WTC11 (cell line): ENCODE measurements at regions not wholly inside any gene's neighbourhood (a gene's known extent, or its start where the extent isn't known, plus 50 kb on each side); places are given as distances from the start of the nearest gene placed in this dataset.

Experiments
- ATAC-seq: fragments of 200-7000 bp; cut with Tn5 transposase; 2 replicates; pipeline ENCODE4 v1.10.0; 2021; ENCODE audit warnings: mild to moderate bottlenecking, moderate library complexity
- CTCF ChIA-PET: fragments of 300-600 bp; sonication (Branson Sonifier 250); formaldehyde crosslinking; loops from one replicate; lab custom pipeline; 2021; ENCODE audit warnings: antibody characterized with exemption; lab: Charles Lee
- POLR2A ChIA-PET: fragments of 350-600 bp; sonication (Branson Sonifier 250); formaldehyde crosslinking; loops from one replicate; lab custom pipeline; 2021; ENCODE audit warnings: antibody characterized with exemption; lab: Charles Lee
- DNase-seq: peaks from one replicate; pipeline ENCODE4 v3.0.0; 2021; ENCODE audit warnings: low spot score
- H3K27ac Mint-ChIP-seq: 2 replicates; pipeline ENCODE4 v1.8.0; 2021; ENCODE audit warnings: mixed read lengths
- H3K27me3 Mint-ChIP-seq: 2 replicates; pipeline ENCODE4 v1.8.0; 2021; ENCODE audit warnings: low read depth, mild to moderate bottlenecking, moderate library complexity, mixed read lengths
- H3K36me3 Mint-ChIP-seq: 2 replicates; pipeline ENCODE4 v1.8.0; 2021; ENCODE audit warnings: mixed read lengths
- H3K4me1 Mint-ChIP-seq: 2 replicates; pipeline ENCODE4 v1.8.0; 2022; ENCODE audit warnings: mixed read lengths
- H3K4me3 Mint-ChIP-seq: 2 replicates; pipeline ENCODE4 v1.8.0; 2021; ENCODE audit warnings: mild to moderate bottlenecking, moderate library complexity, mixed read lengths
- H3K9me3 Mint-ChIP-seq: 2 replicates; pipeline ENCODE4 v1.8.0; 2021; ENCODE audit warnings: mixed read lengths
- ATF1 ChIP-seq: sonication (generic); formaldehyde crosslinking; IDR thresholded peaks from 2 replicates; pipeline ENCODE4 v1.8.1; 2023; ENCODE audit warnings: mild to moderate bottlenecking, moderate library complexity, missing genetic modification reagents
- E2F4 ChIP-seq: sonication (generic); formaldehyde crosslinking; IDR thresholded peaks from 2 replicates; pipeline ENCODE4 v1.8.1; 2022; ENCODE audit warnings: low read depth, mild to moderate bottlenecking, moderate library complexity, missing genetic modification reagents, borderline replicate concordance
- E2F5 ChIP-seq: sonication (generic); formaldehyde crosslinking; IDR thresholded peaks from 2 replicates; pipeline ENCODE4 v1.8.1; 2022; ENCODE audit warnings: mild to moderate bottlenecking, moderate library complexity, missing genetic modification reagents
- ETV6 ChIP-seq: sonication (generic); formaldehyde crosslinking; IDR thresholded peaks from 2 replicates; pipeline ENCODE4 v1.8.1; 2022; ENCODE audit warnings: mild to moderate bottlenecking, missing genetic modification reagents
- FOXK1 ChIP-seq: sonication (generic); formaldehyde crosslinking; IDR thresholded peaks from 2 replicates; pipeline ENCODE4 v1.8.0; 2022; ENCODE audit warnings: mild to moderate bottlenecking, moderate library complexity, missing genetic modification reagents
- GABPB1 ChIP-seq: sonication (generic); formaldehyde crosslinking; IDR thresholded peaks from 2 replicates; pipeline ENCODE4 v1.8.1; 2023; ENCODE audit warnings: mild to moderate bottlenecking, missing genetic modification reagents
- GTF2I ChIP-seq: fragments of 250-450 bp; sonication (Bioruptor Pico); conservative IDR thresholded peaks from 2 replicates; pipeline ENCODE4 v1.4.0; 2021; ENCODE audit warnings: mild to moderate bottlenecking
- HMGXB4 ChIP-seq: sonication (generic); formaldehyde crosslinking; IDR thresholded peaks from 2 replicates; pipeline ENCODE4 v1.8.1; 2023; ENCODE audit warnings: mild to moderate bottlenecking, moderate library complexity, missing genetic modification reagents
- IRF2 ChIP-seq: sonication (generic); formaldehyde crosslinking; IDR thresholded peaks from 2 replicates; pipeline ENCODE4 v1.8.0; 2022; ENCODE audit warnings: low read depth, missing genetic modification reagents, borderline replicate concordance
- NFYB ChIP-seq: sonication (generic); formaldehyde crosslinking; conservative IDR thresholded peaks from 2 replicates; pipeline ENCODE4 v1.8.0; 2022; ENCODE audit warnings: low read depth, missing genetic modification reagents
- NR1H2 ChIP-seq: sonication (generic); formaldehyde crosslinking; IDR thresholded peaks from 2 replicates; pipeline ENCODE4 v1.9.0; 2021; ENCODE audit warnings: mild to moderate bottlenecking, moderate library complexity, missing genetic modification reagents
- OVOL2 ChIP-seq: fragments of 250-450 bp; sonication (Bioruptor Pico); IDR thresholded peaks from 2 replicates; pipeline ENCODE4 v1.9.0; 2021; ENCODE audit warnings: mild to moderate bottlenecking, borderline replicate concordance
- PREB ChIP-seq: sonication (generic); formaldehyde crosslinking; IDR thresholded peaks from 2 replicates; pipeline ENCODE4 v1.8.1; 2022; ENCODE audit warnings: mild to moderate bottlenecking, missing genetic modification reagents, moderate library complexity, borderline replicate concordance
- RORB ChIP-seq: fragments of 250-450 bp; sonication (Bioruptor Pico); IDR thresholded peaks from 2 replicates; pipeline ENCODE4 v1.9.0; 2021; ENCODE audit warnings: mild to moderate bottlenecking
- SP1 ChIP-seq: sonication (generic); formaldehyde crosslinking; conservative IDR thresholded peaks from 2 replicates; pipeline ENCODE4 v1.8.1; 2022; ENCODE audit warnings: missing genetic modification reagents
- TCF7 ChIP-seq: sonication (generic); formaldehyde crosslinking; IDR thresholded peaks from 2 replicates; pipeline ENCODE4 v1.8.0; 2022; ENCODE audit warnings: mild to moderate bottlenecking, low read depth, missing genetic modification reagents, moderate library complexity
- ZNF121 ChIP-seq: sonication (generic); formaldehyde crosslinking; IDR thresholded peaks from 2 replicates; pipeline ENCODE4 v1.8.0; 2023; ENCODE audit warnings: missing genetic modification reagents
- ZNF219 ChIP-seq: sonication (generic); formaldehyde crosslinking; IDR thresholded peaks from 2 replicates; pipeline ENCODE4 v1.8.0; 2023; ENCODE audit warnings: missing genetic modification reagents, mild to moderate bottlenecking, borderline replicate concordance
- ZNF423 ChIP-seq: fragments of 250-450 bp; sonication (Bioruptor Pico); IDR thresholded peaks from 2 replicates; pipeline ENCODE4 v2.1.2; 2022; ENCODE audit warnings: mild to moderate bottlenecking, moderate library complexity
- ZSCAN18 ChIP-seq: fragments of 250-450 bp; sonication (Bioruptor Pico); IDR thresholded peaks from 2 replicates; pipeline ENCODE4 v2.1.2; 2022; ENCODE audit warnings: mild to moderate bottlenecking, moderate library complexity

- ChIA-PET CTCF (no interaction called here), POLR2A (no interaction called here)
- Mint-ChIP-seq H3K27ac (no peak overlapping the region), H3K4me3 (no peak overlapping the region), H3K36me3 (no peaks in the 10 kb centered on the region), H3K9me3 (no peaks in the 10 kb centered on the region), H3K4me1 (peaks cover 30% of the 10 kb centered on the region), H3K27me3 (no peaks in the 10 kb centered on the region; the same call in none of the 2 replicates)
- DNase-seq (no peak), ATAC-seq (no peak)
- TF ChIP-seq OVOL2 (CRISPR knock-in tag): no peak
- no peak for TF ChIP-seq SP1 (CRISPR knock-in tag)
- TF ChIP-seq GABPB1 (CRISPR knock-in tag): peak; percentile 52; the same call in 1 of the 2 replicates
- TF ChIP-seq HMGXB4 (CRISPR knock-in tag): no peak
- no peak for TF ChIP-seq FOXK1 (CRISPR knock-in tag)
Observed at GRCh38 chr10:78756604-78757343, 312.0 kb upstream of the ZMIZ1 start.

GRCh38 chr10:78757344-78757925, 311.3 kb upstream of the ZMIZ1 start:
- ATAC-seq: no peak
- no peak overlapping the region for H3K4me3 Mint-ChIP-seq
- no peaks in the 10 kb centered on the region for H3K36me3 Mint-ChIP-seq
- no peaks in the 10 kb centered on the region; the same call in none of the 2 replicates for H3K27me3 Mint-ChIP-seq
- CTCF ChIA-PET: no interaction called here
- no peak for DNase-seq
- no peak overlapping the region for H3K27ac Mint-ChIP-seq
- peaks cover 30% of the 10 kb centered on the region for H3K4me1 Mint-ChIP-seq
- no peak for TF ChIP-seq E2F5 (CRISPR knock-in tag)
- TF ChIP-seq GTF2I (CRISPR knock-in tag): no peak
- no peak for TF ChIP-seq TCF7 (CRISPR knock-in tag)
- no peak for TF ChIP-seq ZNF423
- TF ChIP-seq HMGXB4 (CRISPR knock-in tag): no peak
- TF ChIP-seq ETV6 (CRISPR knock-in tag): no peak
- no peak for TF ChIP-seq RORB (CRISPR knock-in tag)
- TF ChIP-seq ZNF121 (CRISPR knock-in tag): no peak
- no peak for TF ChIP-seq NFYB
- no peak for TF ChIP-seq NR1H2
- no peak for TF ChIP-seq PREB (CRISPR knock-in tag)
- no peak for TF ChIP-seq ZSCAN18 (CRISPR knock-in tag)
- no peak for TF ChIP-seq ZNF219
- TF ChIP-seq IRF2 (CRISPR knock-in tag): no peak
- no peak for TF ChIP-seq ATF1
- no peak for TF ChIP-seq E2F4
- TF ChIP-seq, all 79 proteins: peak for 0
- POLR2A ChIA-PET: no interaction called here
- H3K9me3 Mint-ChIP-seq: no peaks in the 10 kb centered on the region
